Body of pancreas (tissue), 4 donors: ENCODE measurements at regions not wholly inside any gene's neighbourhood (a gene's known extent, or its start where the extent isn't known, plus 50 kb on each side); places are given as distances from the start of the nearest gene placed in this dataset.
"Not testable (repeated sequence)": the region's sequence is repeated elsewhere in the genome, so short reads cannot be mapped to it uniquely, and the experiment has no call there.

Experiments used
- ATAC-seq: fragments of 150-250 bp; one replicate; pipeline ENCODE4 v1.9.1; 2016
- DNase-seq, 4 donors: peaks; one replicate each; pipeline ENCODE4 v3.0.0-alpha.2; 2019
- H3K27ac ChIP-seq, 4 donors: fragments of 200-600 bp; sonication (generic); 1 replicate in 3 of 4; 2 replicates in 1 of 4; pipeline versions ENCODE4 v1.5.1 to v1.6.1; 2016 to 2019; ENCODE audit warnings: mild to moderate bottlenecking in 1 of 4, mixed read lengths in 1 of 4, moderate library complexity in 1 of 4
- H3K27me3 ChIP-seq, 2 donors: fragments of 200-600 bp; sonication (generic); one replicate each; pipeline ENCODE4 v1.6.0; 2016; ENCODE audit warnings: mild to moderate bottlenecking in 1 of 2
- H3K36me3 ChIP-seq, 2 donors: fragments of 200-600 bp; sonication (generic); replicated peaks in 1 of 2; 2 replicates each; pipeline ENCODE4 v1.5.1; 2016; ENCODE audit warnings: low read depth in 2 of 2; ENCODE audit not compliant: insufficient read depth in 1 of 2
- H3K4me1 ChIP-seq: fragments of 200-600 bp; sonication (generic); one replicate; pipeline ENCODE4 v1.6.0; 2016
- H3K4me3 ChIP-seq, 2 donors: fragments of 200-600 bp; sonication (generic); 1 replicate in 1 of 2; 2 replicates in 1 of 2; pipeline ENCODE4 v1.5.1; 2016 to 2019
- H3K9me3 ChIP-seq, 3 donors: fragments of 200-600 bp; sonication (generic); 1 replicate in 2 of 3; 2 replicates in 1 of 3; pipeline ENCODE4 v1.5.1; 2016
- POLR2A ChIP-seq, 3 donors: fragments of 450-650 bp; IDR thresholded peaks; one replicate each; pipeline ENCODE4 v1.6.1; 2016; ENCODE audit warnings: antibody characterized with exemption in 3 of 3, mild to moderate bottlenecking in 2 of 3
- WGBS, 2 donors: methylation state at CpG; one replicate each; pipeline ENCODE4 v1.1.5; 2017; 5-methylcytosine and 5-hydroxymethylcytosine counted together
- intact Hi-C: fragments of 100-400 bp; cut with DNase I; formaldehyde crosslinking; loops from one replicate; pipeline ENCODE4 v1.15.1; 2023
- TF ChIP-seq, protein P1 (sequence below), 7 experiments: fragments of 450-650 bp in 4 of 7; fragments of 200-600 bp in 3 of 7; sonication (generic) in 3 of 7; IDR thresholded peaks; one replicate each; pipeline ENCODE4 v1.5.1; 2016 to 2019; ENCODE audit warnings: antibody characterized with exemption in 7 of 7

DNA sequence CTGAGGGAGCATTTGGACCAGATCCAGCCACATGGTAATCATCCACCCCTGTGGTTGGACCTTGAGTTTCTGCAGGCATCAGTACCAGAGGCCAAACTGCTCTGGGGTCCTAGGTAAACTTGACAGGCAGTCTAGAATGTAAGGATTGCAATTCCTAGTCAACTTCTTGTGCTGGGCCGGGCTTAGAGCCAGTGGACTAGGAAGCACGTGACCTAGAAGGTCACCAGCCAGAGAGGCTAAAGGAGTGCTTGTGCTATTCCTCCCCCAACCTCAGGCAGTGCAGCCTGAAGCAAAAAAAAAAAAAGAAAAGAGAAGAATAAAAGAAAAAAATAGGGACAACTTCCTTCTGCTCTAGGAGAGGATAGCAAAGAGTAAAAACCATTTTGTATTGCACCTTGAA is 406.2 kb upstream of the FTMT start:
- no peak for DNase-seq
- TF ChIP-seq POLR2A (IDR thresholded peaks at IDR 0.05): no peak
- TF ChIP-seq, protein P1, sequence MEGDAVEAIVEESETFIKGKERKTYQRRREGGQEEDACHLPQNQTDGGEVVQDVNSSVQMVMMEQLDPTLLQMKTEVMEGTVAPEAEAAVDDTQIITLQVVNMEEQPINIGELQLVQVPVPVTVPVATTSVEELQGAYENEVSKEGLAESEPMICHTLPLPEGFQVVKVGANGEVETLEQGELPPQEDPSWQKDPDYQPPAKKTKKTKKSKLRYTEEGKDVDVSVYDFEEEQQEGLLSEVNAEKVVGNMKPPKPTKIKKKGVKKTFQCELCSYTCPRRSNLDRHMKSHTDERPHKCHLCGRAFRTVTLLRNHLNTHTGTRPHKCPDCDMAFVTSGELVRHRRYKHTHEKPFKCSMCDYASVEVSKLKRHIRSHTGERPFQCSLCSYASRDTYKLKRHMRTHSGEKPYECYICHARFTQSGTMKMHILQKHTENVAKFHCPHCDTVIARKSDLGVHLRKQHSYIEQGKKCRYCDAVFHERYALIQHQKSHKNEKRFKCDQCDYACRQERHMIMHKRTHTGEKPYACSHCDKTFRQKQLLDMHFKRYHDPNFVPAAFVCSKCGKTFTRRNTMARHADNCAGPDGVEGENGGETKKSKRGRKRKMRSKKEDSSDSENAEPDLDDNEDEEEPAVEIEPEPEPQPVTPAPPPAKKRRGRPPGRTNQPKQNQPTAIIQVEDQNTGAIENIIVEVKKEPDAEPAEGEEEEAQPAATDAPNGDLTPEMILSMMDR (IDR thresholded peaks at IDR 0.05): no peak
- ATAC-seq: no peak
- H3K4me1 ChIP-seq: no peaks in the 10 kb centered on the region
- intact Hi-C loops: no loop called here
- H3K9me3 ChIP-seq: no peaks in the 10 kb centered on the region
- no peak overlapping the region for H3K27ac ChIP-seq
- H3K27me3 ChIP-seq: no peaks in the 10 kb centered on the region
- WGBS, 2 donors: 39 to 65% methylated on average over 2 of the region's 2 CpGs
- no peak overlapping the region for H3K4me3 ChIP-seq
- H3K36me3 ChIP-seq: no peaks in the 10 kb centered on the region

DNA sequence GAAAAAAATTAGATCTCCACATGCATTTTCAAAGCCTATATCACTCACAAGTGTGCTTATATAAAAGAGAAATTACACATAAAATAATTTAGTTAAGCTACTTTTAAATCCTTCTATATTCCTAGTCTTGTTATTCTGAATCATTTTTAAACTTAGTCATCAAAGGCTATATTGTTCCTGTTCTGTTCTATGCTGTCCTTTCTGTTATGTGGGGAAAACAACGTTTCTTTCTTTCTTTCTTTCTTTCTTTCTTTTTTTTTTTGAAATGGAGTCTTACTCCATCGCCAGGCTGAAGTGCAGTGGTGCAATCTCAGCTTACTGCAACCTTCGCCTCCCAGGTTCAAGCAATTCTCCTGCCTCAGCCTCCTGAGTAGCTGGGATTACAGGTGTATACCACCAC is 389.2 kb upstream of the FTMT start:
- Histone ChIP-seq H3K4me3 (no peak overlapping the region), H3K27me3 (no peaks in the 10 kb centered on the region), H3K9me3 (no peaks in the 10 kb centered on the region), H3K4me1 (no peaks in the 10 kb centered on the region), H3K27ac (no peak overlapping the region), H3K36me3 (no peaks in the 10 kb centered on the region)
- no peak for DNase-seq
- intact Hi-C loops: no loop called here
- ATAC-seq: no peak
- WGBS, 2 donors: 65 to 66% methylated on average over 3 of the region's 3 CpGs
- no peak for TF ChIP-seq POLR2A (IDR thresholded peaks at IDR 0.05)

DNA sequence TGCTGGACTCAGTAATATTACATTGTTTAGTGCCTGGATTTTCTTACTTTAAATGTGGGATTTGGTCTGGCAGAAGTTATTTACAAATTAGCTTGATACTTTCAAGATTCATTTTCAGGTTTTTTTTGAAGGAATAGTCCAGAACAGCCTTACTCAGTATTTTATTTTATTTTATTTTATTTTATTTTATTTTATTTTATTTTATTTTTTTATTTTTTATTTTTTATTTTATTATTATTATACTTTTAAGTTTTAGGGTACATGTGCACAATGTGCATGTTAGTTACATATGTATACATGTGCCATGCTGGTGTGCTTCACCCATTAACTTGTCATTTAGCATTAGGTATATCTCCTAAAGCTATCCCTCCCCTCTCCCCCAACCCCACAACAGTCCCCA is 380.5 kb upstream of the FTMT start:
- H3K4me1 ChIP-seq, intact Hi-C loops: not testable (repeated sequence)

DNA sequence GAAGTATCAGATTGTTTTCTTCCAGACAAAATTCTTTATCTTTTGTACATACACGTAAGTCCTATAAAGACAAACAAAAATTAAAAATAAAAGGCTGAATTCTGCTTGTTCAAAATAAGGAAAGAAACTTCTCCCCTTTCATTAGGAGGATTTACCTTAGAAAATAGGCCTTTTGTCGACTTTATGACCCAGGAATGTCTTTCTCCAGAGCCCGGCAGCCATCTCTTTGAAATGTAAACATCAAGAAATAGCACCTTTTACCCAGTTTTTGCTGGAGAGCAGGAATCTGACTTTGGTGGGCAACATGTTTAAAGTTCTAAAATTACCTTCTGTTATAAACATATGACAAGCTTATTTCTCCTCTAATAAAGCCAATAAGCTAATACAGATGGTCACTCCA is 373.0 kb upstream of the FTMT start:
- DNase-seq (no peak), ATAC-seq (no peak)
- TF ChIP-seq, protein P1 (IDR thresholded peaks at IDR 0.05): no peak
- no peak for TF ChIP-seq POLR2A (IDR thresholded peaks at IDR 0.05)
- H3K36me3 ChIP-seq: no peaks in the 10 kb centered on the region
- intact Hi-C loops: no loop called here
- no peaks in the 10 kb centered on the region for H3K4me1 ChIP-seq
- H3K27ac ChIP-seq: no peak overlapping the region
- H3K4me3 ChIP-seq: no peak overlapping the region
- H3K27me3 ChIP-seq: no peaks in the 10 kb centered on the region
- no peaks in the 10 kb centered on the region for H3K9me3 ChIP-seq
- 55 to 64% methylated on average over 3 of the region's 3 CpGs for WGBS, 2 donors

More for the DNA sequence above, 380.5 kb upstream of the FTMT start:
- H3K27me3 ChIP-seq, H3K27ac ChIP-seq, H3K9me3 ChIP-seq, DNase-seq, H3K36me3 ChIP-seq, H3K4me3 ChIP-seq, ATAC-seq: not testable (repeated sequence)

DNA sequence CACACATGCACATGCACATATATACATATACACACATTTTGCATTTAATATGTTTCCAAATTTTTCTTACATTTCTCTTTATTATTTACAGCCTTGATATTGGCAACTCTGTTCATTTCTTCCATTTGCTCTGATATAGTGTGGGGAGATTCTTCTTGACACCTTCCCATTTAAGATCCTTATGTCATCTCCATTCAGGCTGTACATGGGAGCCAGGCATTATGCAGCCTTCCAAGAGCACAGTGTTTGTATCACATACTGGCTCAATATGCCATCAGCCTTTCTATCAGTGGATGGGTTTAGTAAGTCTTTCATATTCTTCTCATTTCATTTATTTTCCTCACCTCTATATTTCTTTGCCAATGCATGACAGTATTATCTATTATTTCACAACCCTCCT is 372.3 kb upstream of the FTMT start:
- ATAC-seq: no peak
- DNase-seq: no peak
- Histone ChIP-seq H3K9me3 (no peaks in the 10 kb centered on the region), H3K36me3 (no peaks in the 10 kb centered on the region), H3K4me3 (no peak overlapping the region), H3K27ac (no peak overlapping the region), H3K4me1 (no peaks in the 10 kb centered on the region), H3K27me3 (no peaks in the 10 kb centered on the region)
- intact Hi-C loops: no loop called here
- TF ChIP-seq, protein P1 (IDR thresholded peaks at IDR 0.05): no peak

DNA sequence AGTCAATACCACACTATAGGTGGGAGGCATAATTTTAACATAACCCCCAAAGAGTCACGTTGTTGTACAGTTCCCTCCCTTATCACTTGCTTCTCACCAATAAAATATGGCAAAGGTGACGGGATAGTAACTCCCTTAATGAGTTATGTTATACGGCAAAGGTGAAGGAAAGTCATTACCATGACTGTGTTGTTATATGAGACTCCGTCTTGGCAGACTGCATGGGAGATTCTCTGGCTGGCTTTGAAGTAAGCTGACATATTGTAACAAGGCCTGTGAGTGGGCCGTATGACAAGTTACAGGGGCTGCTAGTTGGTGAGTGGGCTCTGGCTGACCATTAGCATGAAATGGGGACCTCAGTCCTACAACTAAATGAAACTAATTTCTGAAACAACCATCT is 366.4 kb upstream of the FTMT start:
- WGBS, 2 donors: 50 to 64% methylated on average over 5 of the region's 5 CpGs
- Histone ChIP-seq H3K27me3 (no peaks in the 10 kb centered on the region), H3K36me3 (no peaks in the 10 kb centered on the region), H3K4me1 (no peaks in the 10 kb centered on the region), H3K4me3 (no peak overlapping the region), H3K27ac (no peak overlapping the region), H3K9me3 (no peaks in the 10 kb centered on the region)
- no peak for DNase-seq
- TF ChIP-seq, protein P1 (IDR thresholded peaks at IDR 0.05): no peak
- no peak for TF ChIP-seq POLR2A (IDR thresholded peaks at IDR 0.05)
- intact Hi-C loops: no loop called here
- no peak for ATAC-seq

DNA sequence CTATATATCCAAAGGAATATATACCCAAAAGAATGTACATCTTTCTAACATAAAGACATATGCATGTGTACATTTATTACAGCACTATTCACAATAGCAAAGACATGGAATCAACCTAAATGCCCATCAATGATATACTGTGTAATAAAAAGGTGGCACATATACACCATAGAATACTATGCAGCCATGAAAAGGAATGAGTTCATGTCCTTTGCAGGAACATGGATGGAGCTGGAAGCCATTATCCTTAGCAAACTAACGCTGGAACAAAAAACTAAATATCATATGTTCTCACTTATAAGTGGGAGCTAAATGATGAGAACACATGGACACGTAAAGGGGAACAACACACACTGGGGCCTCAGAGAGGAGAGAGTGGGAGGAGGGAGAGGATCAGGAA is 365.7 kb upstream of the FTMT start:
- H3K4me3 ChIP-seq, H3K9me3 ChIP-seq, DNase-seq, intact Hi-C loops, ATAC-seq, H3K4me1 ChIP-seq, H3K27me3 ChIP-seq, H3K36me3 ChIP-seq, H3K27ac ChIP-seq: not testable (repeated sequence)
- 83% methylated on average over 2 of the region's 2 CpGs for WGBS, 2 donors
